ENCODE measurements at regions not wholly inside any gene's neighbourhood (a gene's known extent, or its start where the extent isn't known, plus 50 kb on each side); places are given as distances from the start of the nearest gene placed in this dataset.

GRCh38 chr5:141779503-141779973 lies 97.5 kb upstream of the ARAP3 start:
- no peak for TF ChIP-seq RAD21 (IDR thresholded peaks at IDR 0.05; ENCODE audit: low read depth)
- no peak for TF ChIP-seq TAF1 (IDR thresholded peaks at IDR 0.05; ENCODE audit: low read depth)
- TF ChIP-seq MAX (IDR thresholded peaks at IDR 0.05), result no peak
- TF ChIP-seq TEAD4 (IDR thresholded peaks at IDR 0.05), result no peak
- TF ChIP-seq, protein P1, sequence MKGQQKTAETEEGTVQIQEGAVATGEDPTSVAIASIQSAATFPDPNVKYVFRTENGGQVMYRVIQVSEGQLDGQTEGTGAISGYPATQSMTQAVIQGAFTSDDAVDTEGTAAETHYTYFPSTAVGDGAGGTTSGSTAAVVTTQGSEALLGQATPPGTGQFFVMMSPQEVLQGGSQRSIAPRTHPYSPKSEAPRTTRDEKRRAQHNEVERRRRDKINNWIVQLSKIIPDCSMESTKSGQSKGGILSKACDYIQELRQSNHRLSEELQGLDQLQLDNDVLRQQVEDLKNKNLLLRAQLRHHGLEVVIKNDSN (IDR thresholded peaks at IDR 0.05), result no peak
- TF ChIP-seq EGR1 (IDR thresholded peaks at IDR 0.05), result no peak
- no peak for TF ChIP-seq TCF12 (IDR thresholded peaks at IDR 0.05; ENCODE audit: low read depth)

DNA sequence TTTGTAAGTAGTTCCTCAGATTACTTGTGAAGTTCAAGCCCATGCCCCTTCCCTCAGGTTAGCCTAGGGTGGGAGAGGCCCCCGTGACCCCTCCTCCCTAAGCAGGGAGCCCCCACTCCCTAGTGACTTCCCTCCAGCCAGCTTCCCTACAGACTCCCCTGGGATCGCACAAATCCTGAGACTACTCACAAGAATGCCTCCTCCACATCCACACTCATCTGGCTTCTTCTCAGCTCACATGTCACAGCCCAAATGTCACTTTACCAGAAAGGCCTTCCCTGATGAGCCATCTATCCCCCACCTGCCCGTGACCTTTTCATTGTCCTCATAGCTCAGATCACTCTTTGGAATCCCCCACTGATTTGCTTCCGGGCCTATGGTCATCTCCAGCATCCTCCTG lies 96.7 kb upstream of the ARAP3 start:
- no peak for TF ChIP-seq FOXM1 (IDR thresholded peaks at IDR 0.05; ENCODE audit: borderline replicate concordance, low read depth)
- no peak for TF ChIP-seq EP300 (IDR thresholded peaks at IDR 0.05; ENCODE audit: borderline replicate concordance)
- TF ChIP-seq, protein P1 (IDR thresholded peaks at IDR 0.05), result no peak
- TF ChIP-seq EGR1 (IDR thresholded peaks at IDR 0.05), result no peak
- TF ChIP-seq NFIC (IDR thresholded peaks at IDR 0.05), result no peak
- no peak for TF ChIP-seq CEBPB (IDR thresholded peaks at IDR 0.05)
- no peak for TF ChIP-seq ZBTB7A (IDR thresholded peaks at IDR 0.05; ENCODE audit: low read depth)
- no peak for TF ChIP-seq MAX (IDR thresholded peaks at IDR 0.05)
- no peak for TF ChIP-seq REST (IDR thresholded peaks at IDR 0.05; ENCODE audit: low read depth)

GRCh38 chr5:141778206-141778605 lies 96.2 kb upstream of the ARAP3 start:
- TF ChIP-seq CREB1 (IDR thresholded peaks at IDR 0.05; ENCODE audit: low read depth) (no peak), TAF1 (IDR thresholded peaks at IDR 0.05; ENCODE audit: low read depth) (no peak)

GRCh38 chr5:141777711-141778110 lies 95.7 kb upstream of the ARAP3 start:
- TF ChIP-seq TAF1 (IDR thresholded peaks at IDR 0.05; ENCODE audit: low read depth) (no peak), TEAD4 (IDR thresholded peaks at IDR 0.05) (no peak), CEBPB (IDR thresholded peaks at IDR 0.05) (no peak), FOXM1 (IDR thresholded peaks at IDR 0.05; ENCODE audit: borderline replicate concordance, low read depth) (no peak), EGR1 (IDR thresholded peaks at IDR 0.05) (no peak), EP300 (IDR thresholded peaks at IDR 0.05; ENCODE audit: borderline replicate concordance) (no peak), RAD21 (IDR thresholded peaks at IDR 0.05; ENCODE audit: low read depth) (no peak), YY1 (IDR thresholded peaks at IDR 0.05; ENCODE audit: low read depth) (no peak), REST (IDR thresholded peaks at IDR 0.05; ENCODE audit: low read depth) (no peak), TCF12 (IDR thresholded peaks at IDR 0.05; ENCODE audit: low read depth) (no peak), NFIC (IDR thresholded peaks at IDR 0.05) (no peak), MAX (IDR thresholded peaks at IDR 0.05) (no peak)
- TF ChIP-seq, protein P1 (IDR thresholded peaks at IDR 0.05), result no peak

- no peak for TF ChIP-seq NFIC (IDR thresholded peaks at IDR 0.05)
- TF ChIP-seq CEBPB (IDR thresholded peaks at IDR 0.05), result no peak
- TF ChIP-seq RAD21 (IDR thresholded peaks at IDR 0.05; ENCODE audit: low read depth), result no peak
- TF ChIP-seq CREB1 (IDR thresholded peaks at IDR 0.05; ENCODE audit: low read depth), result no peak
- no peak for TF ChIP-seq EP300 (IDR thresholded peaks at IDR 0.05; ENCODE audit: borderline replicate concordance)
- no peak for TF ChIP-seq TAF1 (IDR thresholded peaks at IDR 0.05; ENCODE audit: low read depth)
- TF ChIP-seq ZBTB7A (IDR thresholded peaks at IDR 0.05; ENCODE audit: low read depth), result no peak
- TF ChIP-seq, protein P1 (IDR thresholded peaks at IDR 0.05), result no peak
- no peak for TF ChIP-seq REST (IDR thresholded peaks at IDR 0.05; ENCODE audit: low read depth)
- TF ChIP-seq TCF12 (IDR thresholded peaks at IDR 0.05; ENCODE audit: low read depth), result no peak
- TF ChIP-seq EGR1 (IDR thresholded peaks at IDR 0.05), result no peak
- TF ChIP-seq TEAD4 (IDR thresholded peaks at IDR 0.05), result no peak
- TF ChIP-seq MAX (IDR thresholded peaks at IDR 0.05), result no peak
- TF ChIP-seq FOXM1 (IDR thresholded peaks at IDR 0.05; ENCODE audit: borderline replicate concordance, low read depth), result no peak
- no peak for TF ChIP-seq YY1 (IDR thresholded peaks at IDR 0.05; ENCODE audit: low read depth)
Observed at GRCh38 chr5:141777130-141777529, 95.1 kb upstream of the ARAP3 start.

Measured in Ishikawa (cell line).